Activated T-cell treated with anti-CD3 and anti-CD28 coated beads for 1 hour (primary cell): ENCODE measurements at regions not wholly inside any gene's neighbourhood (a gene's known extent, or its start where the extent isn't known, plus 50 kb on each side); places are given as distances from the start of the nearest gene placed in this dataset.
"Not testable (repeated sequence)": the region's sequence is repeated elsewhere in the genome, so short reads cannot be mapped to it uniquely, and the experiment has no call there.

ENCODE experiments used
- DNase-seq: peaks from one replicate; pipeline ENCODE4 v3.0.0-alpha.2; 2020; ENCODE audit warnings: low read depth

- DNase-seq, result not testable (repeated sequence)
These were observed 155.2 kb upstream of the TPTE start for GRCh38 chr21:10366210-10366609.

- DNase-seq, result not testable (repeated sequence)
These were observed 153.8 kb upstream of the TPTE start for GRCh38 chr21:10367586-10367985.

- not testable (repeated sequence) for DNase-seq
These were observed 153.0 kb upstream of the TPTE start for GRCh38 chr21:10368323-10368798.

- not testable (repeated sequence) for DNase-seq
These were observed 152.1 kb upstream of the TPTE start for GRCh38 chr21:10369289-10369688.

- DNase-seq, result not testable (repeated sequence)
These were observed 143.6 kb upstream of the TPTE start for GRCh38 chr21:10377758-10378157.

- not testable (repeated sequence) for DNase-seq
These were observed 141.6 kb upstream of the TPTE start for GRCh38 chr21:10379816-10380215.

- DNase-seq, result not testable (repeated sequence)
These were observed 139.7 kb upstream of the TPTE start for GRCh38 chr21:10381687-10382060.

- DNase-seq, result not testable (repeated sequence)
These were observed 139.2 kb upstream of the TPTE start for GRCh38 chr21:10382135-10382534.

GRCh38 chr21:10382580-10382979 is 138.8 kb upstream of the TPTE start:
- DNase-seq, result not testable (repeated sequence)

GRCh38 chr21:10383571-10383970 is 137.8 kb upstream of the TPTE start:
- DNase-seq, result not testable (repeated sequence)

- not testable (repeated sequence) for DNase-seq
These were observed 137.0 kb upstream of the TPTE start for GRCh38 chr21:10384304-10384861.

GRCh38 chr21:10385202-10385601 is 136.2 kb upstream of the TPTE start:
- DNase-seq, result not testable (repeated sequence)

- not testable (repeated sequence) for DNase-seq
These were observed 135.4 kb upstream of the TPTE start for GRCh38 chr21:10385898-10386527.

GRCh38 chr21:10387692-10388450 is 133.5 kb upstream of the TPTE start:
- not testable (repeated sequence) for DNase-seq

GRCh38 chr21:10388625-10389024 is 132.8 kb upstream of the TPTE start:
- DNase-seq, result not testable (repeated sequence)

- DNase-seq, result not testable (repeated sequence)
These were observed 129.1 kb upstream of the TPTE start for GRCh38 chr21:10392301-10392700.

GRCh38 chr21:10395963-10396362 is 125.4 kb upstream of the TPTE start:
- DNase-seq, result not testable (repeated sequence)

GRCh38 chr21:10397495-10397915 is 123.9 kb upstream of the TPTE start:
- not testable (repeated sequence) for DNase-seq

- not testable (repeated sequence) for DNase-seq
These were observed 122.5 kb upstream of the TPTE start for GRCh38 chr21:10398692-10399489.

GRCh38 chr21:10400622-10401361 is 120.6 kb upstream of the TPTE start:
- not testable (repeated sequence) for DNase-seq

GRCh38 chr21:10402461-10402860 is 118.9 kb upstream of the TPTE start:
- DNase-seq, result not testable (repeated sequence)
